GM23338 (cell line): ENCODE measurements at regions not wholly inside any gene's neighbourhood (a gene's known extent, or its start where the extent isn't known, plus 50 kb on each side); places are given as distances from the start of the nearest gene placed in this dataset.

ENCODE experiments used
- ATAC-seq: fragments of 200-7000 bp; cut with Tn5 transposase; 3 replicates; pipeline ENCODE4 v1.9.1; 2020
- DNase-seq: peaks from one replicate; pipeline ENCODE4 v3.0.0-alpha.2; 2015; ENCODE audit warnings: low spot score
- H2AFZ ChIP-seq: fragments of 200-600 bp; sonication (generic); 2 replicates; pipeline ENCODE4 v1.8.0; 2016; ENCODE audit warnings: antibody characterized with exemption, mild to moderate bottlenecking, moderate library complexity
- H3F3A ChIP-seq: fragments of 200-600 bp; sonication (generic); replicated peaks from 2 replicates; pipeline ENCODE4 v1.8.0; 2017; ENCODE audit warnings: antibody characterized with exemption, mixed run types, low read depth
- H3K27ac ChIP-seq: fragments of 200-600 bp; sonication (generic); 2 replicates; pipeline ENCODE4 v1.6.1; 2016; ENCODE audit warnings: low read depth
- H3K27me3 ChIP-seq: fragments of 200-600 bp; sonication (generic); 2 replicates; pipeline ENCODE4 v1.8.0; 2016; ENCODE audit warnings: mild to moderate bottlenecking, mixed run types, moderate library complexity; ENCODE audit not compliant: insufficient read depth
- H3K36me3 ChIP-seq: fragments of 200-600 bp; sonication (generic); 2 replicates; pipeline ENCODE4 v1.8.0; 2016; ENCODE audit warnings: mild to moderate bottlenecking; ENCODE audit not compliant: insufficient read depth
- H3K4me1 ChIP-seq: fragments of 200-600 bp; sonication (generic); 2 replicates; pipeline ENCODE4 v1.8.0; 2016; ENCODE audit warnings: mild to moderate bottlenecking, moderate library complexity; ENCODE audit not compliant: insufficient read depth
- H3K4me2 ChIP-seq: fragments of 200-600 bp; sonication (generic); 2 replicates; pipeline ENCODE4 v1.7.1; 2017; ENCODE audit warnings: mixed run types
- H3K4me3 ChIP-seq: fragments of 200-600 bp; sonication (generic); 2 replicates; pipeline ENCODE4 v1.6.1; 2016; ENCODE audit warnings: mixed run types
- H3K79me2 ChIP-seq: fragments of 200-600 bp; sonication (generic); replicated peaks from 2 replicates; pipeline ENCODE4 v1.8.0; 2017; ENCODE audit warnings: mild to moderate bottlenecking; ENCODE audit not compliant: insufficient read depth
- H3K9me2 ChIP-seq: fragments of 200-600 bp; sonication (generic); 2 replicates; pipeline ENCODE4 v1.8.0; 2017; ENCODE audit not compliant: insufficient read depth
- H4K20me1 ChIP-seq: fragments of 200-600 bp; sonication (generic); replicated peaks from 2 replicates; pipeline ENCODE4 v1.8.0; 2017; ENCODE audit warnings: mild to moderate bottlenecking; ENCODE audit not compliant: insufficient read depth
- H3K27ac Mint-ChIP-seq: 2 replicates; pipeline ENCODE4 v1.8.0; 2020; ENCODE audit warnings: inconsistent platforms, mild to moderate bottlenecking, moderate library complexity, mixed read lengths
- H3K27me3 Mint-ChIP-seq: 3 replicates; pipeline ENCODE4 v1.8.0; 2022; ENCODE audit warnings: low read depth, mild to moderate bottlenecking, moderate library complexity, mixed read lengths, inconsistent platforms; ENCODE audit not compliant: insufficient read depth, poor library complexity
- H3K36me3 Mint-ChIP-seq: 3 replicates; pipeline ENCODE4 v1.8.0; 2021; ENCODE audit warnings: low read depth, mild to moderate bottlenecking, inconsistent platforms, moderate library complexity, mixed read lengths
- H3K4me1 Mint-ChIP-seq: 3 replicates; pipeline ENCODE4 v1.8.0; 2020; ENCODE audit warnings: mild to moderate bottlenecking, inconsistent platforms, mixed read lengths
- H3K4me3 Mint-ChIP-seq: 3 replicates; pipeline ENCODE4 v1.8.0; 2021; ENCODE audit warnings: moderate library complexity, mild to moderate bottlenecking, inconsistent platforms, mixed read lengths
- H3K9me3 Mint-ChIP-seq: 3 replicates; pipeline ENCODE4 v1.8.0; 2020; ENCODE audit warnings: moderate library complexity, mild to moderate bottlenecking, inconsistent platforms, mixed read lengths
- CREB1 ChIP-seq: fragments of 250-450 bp; sonication (Bioruptor Pico); IDR thresholded peaks from 2 replicates; pipeline ENCODE4 v1.5.0; 2020; ENCODE audit warnings: low read depth, mild to moderate bottlenecking, moderate library complexity
- CTCF ChIP-seq, 2 experiments: fragments of 200-600 bp in 1 of 2; sonication (generic) in 1 of 2; conservative IDR thresholded peaks; 2 replicates each; pipeline versions ENCODE4 v1.5.1 to v1.6.1; 2016 to 2017; ENCODE audit warnings: antibody characterized with exemption in 2 of 2, low read depth in 2 of 2, mild to moderate bottlenecking in 2 of 2, moderate library complexity in 1 of 2
- ETS1 ChIP-seq: IDR thresholded peaks from 2 replicates; pipeline ENCODE4 v1.6.1; 2016; ENCODE audit warnings: antibody characterized with exemption
- EZH2 ChIP-seq: fragments of 200-600 bp; sonication (generic); IDR thresholded peaks from one replicate; pipeline ENCODE4 v1.8.0; 2017; ENCODE audit warnings: antibody characterized with exemption, mild to moderate bottlenecking, low read depth; ENCODE audit not compliant: unreplicated experiment
- EZH2phosphoT487 ChIP-seq: fragments of 200-600 bp; sonication (generic); IDR thresholded peaks from one replicate; pipeline ENCODE4 v1.8.1; 2018; ENCODE audit warnings: antibody characterized with exemption; ENCODE audit not compliant: unreplicated experiment
- JUNB ChIP-seq: IDR thresholded peaks from one replicate; pipeline ENCODE4 v1.6.1; 2016; ENCODE audit warnings: antibody characterized with exemption; ENCODE audit not compliant: unreplicated experiment
- NANOG ChIP-seq: IDR thresholded peaks from 2 replicates; pipeline ENCODE4 v1.6.1; 2016; ENCODE audit warnings: antibody characterized with exemption, borderline replicate concordance
- POLR2AphosphoS5 ChIP-seq: IDR thresholded peaks from 2 replicates; pipeline ENCODE4 v1.6.1; 2016; ENCODE audit warnings: antibody characterized with exemption, low read depth
- REST ChIP-seq: IDR thresholded peaks from one replicate; pipeline ENCODE4 v1.6.1; 2018; ENCODE audit warnings: antibody characterized with exemption; ENCODE audit not compliant: unreplicated experiment
- STAT1 ChIP-seq: IDR thresholded peaks from one replicate; pipeline ENCODE4 v1.6.1; 2016; ENCODE audit warnings: antibody characterized with exemption; ENCODE audit not compliant: unreplicated experiment
- ZNF114 ChIP-seq: fragments of 250-450 bp; sonication (Bioruptor Pico); IDR thresholded peaks from 2 replicates; pipeline ENCODE4 v1.5.0; 2020; ENCODE audit warnings: mild to moderate bottlenecking, moderate library complexity
- ZNF331 ChIP-seq: fragments of 250-450 bp; sonication (Bioruptor Pico); IDR thresholded peaks from 2 replicates; pipeline ENCODE4 v1.5.0; 2020; ENCODE audit warnings: low read depth, mild to moderate bottlenecking, moderate library complexity
- ZNF462 ChIP-seq: fragments of 250-450 bp; sonication (Bioruptor Pico); IDR thresholded peaks from 2 replicates; pipeline ENCODE4 v1.5.0; 2020; ENCODE audit warnings: mild to moderate bottlenecking, moderate library complexity

GRCh38 chr4:180148737-180149136 is 2094.5 kb upstream of the TENM3 start:
- Histone ChIP-seq H4K20me1 (no peaks in the 10 kb centered on the region), H2AFZ (no peak overlapping the region), H3F3A (no peaks in the 10 kb centered on the region), H3K9me2 (no peaks in the 10 kb centered on the region), H3K4me2 (no peak overlapping the region), H3K4me3 (no peak overlapping the region), H3K36me3 (no peaks in the 10 kb centered on the region), H3K27ac (no peak overlapping the region), H3K79me2 (no peaks in the 10 kb centered on the region), H3K27me3 (no peaks in the 10 kb centered on the region), H3K4me1 (peaks cover 12% of the 10 kb centered on the region; the same call in 1 of the 2 replicates)
- DNase-seq: no peak
- Mint-ChIP-seq H3K27ac (no peak overlapping the region), H3K9me3 (no peaks in the 10 kb centered on the region), H3K4me3 (no peak overlapping the region), H3K4me1 (peaks cover 16% of the 10 kb centered on the region), H3K27me3 (no peaks in the 10 kb centered on the region), H3K36me3 (no peaks in the 10 kb centered on the region)
- TF ChIP-seq STAT1 (no peak), ETS1 (no peak), CREB1 (CRISPR knock-in tag) (no peak), JUNB (no peak), NANOG (no peak), CTCF (conservative IDR thresholded peaks at IDR 0.05; ENCODE audit: low read depth in 2 of 2) (no peak), ZNF462 (CRISPR knock-in tag) (no peak), POLR2AphosphoS5 (no peak), REST (no peak), EZH2phosphoT487 (no peak), ZNF114 (no peak), ZNF331 (CRISPR knock-in tag) (no peak), EZH2 (no peak)
- no peak for ATAC-seq
